Activated CD8-positive, alpha-beta memory T cell treated with anti-CD3 and anti-CD28 coated beads for 1 hour (primary cell): ENCODE measurements at regions not wholly inside any gene's neighbourhood (a gene's known extent, or its start where the extent isn't known, plus 50 kb on each side); places are given as distances from the start of the nearest gene placed in this dataset.
"Not testable (repeated sequence)": the region's sequence is repeated elsewhere in the genome, so short reads cannot be mapped to it uniquely, and the experiment has no call there.

Experiments used
- DNase-seq, 2 donors: peaks; one replicate each; pipeline ENCODE4 v3.0.0-alpha.2; 2020; ENCODE audit warnings: low read depth in 1 of 2; ENCODE audit errors: extremely low read depth in 1 of 2

GRCh38 chr7:42726066-42726785, 185.6 kb downstream of the C7orf25 start:
- DNase-seq, result no peak

GRCh38 chr7:42722716-42723115, 189.2 kb downstream of the C7orf25 start:
- no peak for DNase-seq

GRCh38 chr7:42722198-42722597, 189.7 kb downstream of the C7orf25 start:
- DNase-seq, result no peak

GRCh38 chr7:42720991-42721796, 190.7 kb downstream of the C7orf25 start:
- DNase-seq, result no peak

- DNase-seq, result no peak
Measured at GRCh38 chr7:42720012-42720411, 191.9 kb downstream of the C7orf25 start.

GRCh38 chr7:42718466-42718865, 193.4 kb downstream of the C7orf25 start:
- DNase-seq, result not testable (repeated sequence)

- no peak for DNase-seq
Measured at GRCh38 chr7:42714356-42714755, 197.5 kb downstream of the C7orf25 start.

- no peak for DNase-seq
Measured at GRCh38 chr7:42709284-42709683, 202.6 kb downstream of the C7orf25 start.

GRCh38 chr7:42704710-42705109, 207.2 kb downstream of the C7orf25 start:
- DNase-seq, result no peak

GRCh38 chr7:42702647-42703046, 209.2 kb downstream of the C7orf25 start:
- no peak for DNase-seq

- DNase-seq, result no peak
Measured at GRCh38 chr7:42700406-42701327, 211.2 kb downstream of the C7orf25 start.

GRCh38 chr7:42699380-42700178, 212.3 kb downstream of the C7orf25 start:
- no peak for DNase-seq

GRCh38 chr7:42698600-42699374, 213.1 kb downstream of the C7orf25 start:
- no peak for DNase-seq

- DNase-seq, result no peak
Measured at GRCh38 chr7:42694894-42695507, 216.9 kb downstream of the C7orf25 start.

GRCh38 chr7:42693722-42694121, 218.1 kb downstream of the C7orf25 start:
- DNase-seq, result no peak

GRCh38 chr7:42692621-42693020, 219.2 kb downstream of the C7orf25 start:
- DNase-seq, result no peak

GRCh38 chr7:42690794-42691639, 220.9 kb downstream of the C7orf25 start:
- DNase-seq, result no peak

GRCh38 chr7:42689626-42690025, 222.2 kb downstream of the C7orf25 start:
- DNase-seq, result no peak
